ENCODE measurements at regions not wholly inside any gene's neighbourhood (a gene's known extent, or its start where the extent isn't known, plus 50 kb on each side); places are given as distances from the start of the nearest gene placed in this dataset.

DNA sequence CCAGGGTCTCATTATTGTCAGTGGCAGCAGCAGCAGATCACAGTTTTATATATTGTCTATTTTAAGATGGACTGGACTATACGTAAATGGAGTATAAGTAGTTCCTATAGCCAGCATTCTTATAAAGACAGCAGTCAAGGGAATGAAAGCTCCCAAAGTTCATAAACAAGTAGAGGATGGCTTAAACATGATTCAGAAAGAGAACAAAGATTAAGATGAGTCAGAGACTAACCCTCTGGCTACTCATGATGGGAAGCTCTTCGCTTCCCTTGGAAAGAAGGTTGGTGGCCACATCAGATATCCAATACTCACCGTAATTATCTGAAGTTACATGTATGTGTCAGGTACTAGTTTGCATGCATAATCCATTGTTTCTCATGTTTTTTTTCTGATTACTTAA, 277.0 kb downstream of the INHBA start:
- TF ChIP-seq, protein P1, sequence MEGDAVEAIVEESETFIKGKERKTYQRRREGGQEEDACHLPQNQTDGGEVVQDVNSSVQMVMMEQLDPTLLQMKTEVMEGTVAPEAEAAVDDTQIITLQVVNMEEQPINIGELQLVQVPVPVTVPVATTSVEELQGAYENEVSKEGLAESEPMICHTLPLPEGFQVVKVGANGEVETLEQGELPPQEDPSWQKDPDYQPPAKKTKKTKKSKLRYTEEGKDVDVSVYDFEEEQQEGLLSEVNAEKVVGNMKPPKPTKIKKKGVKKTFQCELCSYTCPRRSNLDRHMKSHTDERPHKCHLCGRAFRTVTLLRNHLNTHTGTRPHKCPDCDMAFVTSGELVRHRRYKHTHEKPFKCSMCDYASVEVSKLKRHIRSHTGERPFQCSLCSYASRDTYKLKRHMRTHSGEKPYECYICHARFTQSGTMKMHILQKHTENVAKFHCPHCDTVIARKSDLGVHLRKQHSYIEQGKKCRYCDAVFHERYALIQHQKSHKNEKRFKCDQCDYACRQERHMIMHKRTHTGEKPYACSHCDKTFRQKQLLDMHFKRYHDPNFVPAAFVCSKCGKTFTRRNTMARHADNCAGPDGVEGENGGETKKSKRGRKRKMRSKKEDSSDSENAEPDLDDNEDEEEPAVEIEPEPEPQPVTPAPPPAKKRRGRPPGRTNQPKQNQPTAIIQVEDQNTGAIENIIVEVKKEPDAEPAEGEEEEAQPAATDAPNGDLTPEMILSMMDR (conservative IDR thresholded peaks at IDR 0.05; ENCODE audit: low read length): no peak
- no peak for TF ChIP-seq EZH2phosphoT487 (IDR thresholded peaks at IDR 0.05; ENCODE audit: borderline replicate concordance, low read depth, low read length)
